ENCODE measurements at regions not wholly inside any gene's neighbourhood (a gene's known extent, or its start where the extent isn't known, plus 50 kb on each side); places are given as distances from the start of the nearest gene placed in this dataset.

GRCh38 chr7:18210788-18211187 lies 183.1 kb upstream of the PRPS1L1 start:
- dilution Hi-C loops (cut with HindIII; ENCODE audit: low sequenced_read_pairs, unreplicated experiment), result no loop called here
- Histone ChIP-seq H3K23ac (ENCODE audit: low read depth, low read length) (no peak overlapping the region), H3K4me3 (ENCODE audit: insufficient read depth, low read depth, low read length) (no peak overlapping the region), H3K9ac (ENCODE audit: low read depth, low read length) (no peak overlapping the region), H3K36me3 (ENCODE audit: control insufficient read depth, insufficient read depth, low read length) (no peaks in the 10 kb centered on the region), H4K20me1 (ENCODE audit: insufficient read depth, low read length) (no peaks in the 10 kb centered on the region), H3K18ac (ENCODE audit: low read depth, low read length) (no peak overlapping the region), H3K9me1 (ENCODE audit: insufficient read depth, low read length) (no peaks in the 10 kb centered on the region), H4K91ac (ENCODE audit: insufficient read depth, low read depth, low read length) (no peak overlapping the region), H2BK20ac (ENCODE audit: low read depth, low read length) (no peak overlapping the region), H2BK120ac (ENCODE audit: low read depth, low read length) (no peak overlapping the region), H3K27ac (ENCODE audit: insufficient read depth, low read length) (no peak overlapping the region), H3K4me2 (ENCODE audit: low read depth, low read length) (no peak overlapping the region), H3K27me3 (ENCODE audit: control insufficient read depth, insufficient read depth, low read length) (no peaks in the 10 kb centered on the region; the same call in 1 of the 2 replicates), H2BK5ac (ENCODE audit: low read depth, low read length, poor library complexity, severe bottlenecking) (no peak overlapping the region), H3K4ac (ENCODE audit: low read depth, low read length) (no peak overlapping the region), H2AFZ (replicated peaks; ENCODE audit: low read length, poor library complexity) (no peak overlapping the region), H2AK9ac (replicated peaks; ENCODE audit: low read depth, low read length, poor library complexity) (no peak overlapping the region), H3K9me3 (ENCODE audit: control insufficient read depth, insufficient read depth, low read length) (no peaks in the 10 kb centered on the region), H3K56ac (ENCODE audit: extremely low read depth, insufficient read depth, low read length) (no peak overlapping the region), H3K14ac (replicated peaks; ENCODE audit: low read depth, low read length) (no peak overlapping the region), H2BK15ac (ENCODE audit: low read depth, low read length) (no peak overlapping the region), H3K79me1 (ENCODE audit: low read depth in 1 of 2, low read length in 2 of 2) (no peaks in the 10 kb centered on the region), H4K8ac (ENCODE audit: low read depth in 2 of 2, low read length in 2 of 2) (no peak overlapping the region), H4K5ac (ENCODE audit: low read depth, low read length) (no peak overlapping the region), H3K4me1 (ENCODE audit: control insufficient read depth, insufficient read depth, low read length) (no peaks in the 10 kb centered on the region), H2AK5ac (ENCODE audit: low read depth, low read length) (no peak overlapping the region)
- in situ Hi-C loops (cut with MboI; ENCODE audit: low sequenced_read_pairs), result no loop called here
- BruUV-seq (replicated peaks), result no TSS peak
- CTCF ChIA-PET, result interaction anchor here (0.6 kb wide), 1 partner anchor 109 kb away, joined by 3 read pairs; no protein-coding TSS in a partner anchor
- no CpG with 5 or more reads among the region's 3 CpGs for WGBS, 2 experiments (ENCODE audit: extremely low coverage in 2 of 2, insufficient read length in 1 of 2)
- ATAC-seq (ENCODE audit: low read depth) (no peak), DNase-seq (no peak)
- intact Hi-C loops (cut with micrococcal nuclease), result no loop called here
- POLR2A ChIA-PET (ENCODE audit: unreplicated experiment), result no interaction called here
- TF ChIP-seq ELK1 (IDR thresholded peaks at IDR 0.05; ENCODE audit: borderline replicate concordance, low read depth, low read length), result no peak
- no peak for TF ChIP-seq FOS (IDR thresholded peaks at IDR 0.05; ENCODE audit: low read depth, low read length)
- no peak for TF ChIP-seq SMC3 (IDR thresholded peaks at IDR 0.05; ENCODE audit: low read depth, low read length)
- no peak for TF ChIP-seq USF2 (IDR thresholded peaks at IDR 0.05; ENCODE audit: low read depth, low read length)
- TF ChIP-seq RFX5 (IDR thresholded peaks at IDR 0.05; ENCODE audit: low read depth, low read length), result no peak

Data from IMR-90 (cell line).